OCI-LY7 (cell line): ENCODE measurements at regions not wholly inside any gene's neighbourhood (a gene's known extent, or its start where the extent isn't known, plus 50 kb on each side); places are given as distances from the start of the nearest gene placed in this dataset.
"Not testable (repeated sequence)": the region's sequence is repeated elsewhere in the genome, so short reads cannot be mapped to it uniquely, and the experiment has no call there.

Experiments
- BruUV-seq: library from RNA; stranded (reverse); fragments of 400-500 nt; replicated peaks from 2 replicates; lab custom pipeline; 2021; lab: Mats Ljungman, UMichigan
- CTCF ChIA-PET: fragments of 300-600 bp; sonication (Branson Sonifier 250); formaldehyde crosslinking; loops from one replicate; lab custom pipeline; 2022; ENCODE audit warnings: antibody characterized with exemption; ENCODE audit not compliant: unreplicated experiment; lab: Charles Lee
- POLR2A ChIA-PET: fragments of 300-600 bp; sonication (Branson Sonifier 250); formaldehyde crosslinking; loops from one replicate; lab custom pipeline; 2022; ENCODE audit warnings: antibody characterized with exemption; lab: Charles Lee
- DNase-seq: peaks from one replicate; pipeline ENCODE4 v3.0.0-alpha.2; 2015; ENCODE audit warnings: low spot score
- H2AFZ ChIP-seq: fragments of 200-600 bp; sonication (generic), shearing (Covaris generic); 2 replicates; pipeline ENCODE4 v1.6.1; 2014; ENCODE audit warnings: mild to moderate bottlenecking, antibody characterized with exemption, low read length, moderate library complexity
- H3K27ac ChIP-seq: fragments of 200-600 bp; sonication (generic); 2 replicates; pipeline ENCODE4 v1.5.1; 2014; ENCODE audit warnings: mixed run types, low read depth, mild to moderate bottlenecking, moderate library complexity, low read length, inconsistent platforms; ENCODE audit not compliant: poor library complexity, severe bottlenecking
- H3K36me3 ChIP-seq: fragments of 200-600 bp; sonication (generic); 2 replicates; pipeline ENCODE4 v1.6.1; 2014; ENCODE audit warnings: mild to moderate bottlenecking, antibody characterized with exemption, low read length, moderate library complexity, mixed read lengths; ENCODE audit not compliant: insufficient read depth
- H3K4me1 ChIP-seq: fragments of 200-600 bp; sonication (generic); 2 replicates; pipeline ENCODE4 v1.5.1; 2014; ENCODE audit warnings: mild to moderate bottlenecking, low read length; ENCODE audit not compliant: insufficient read depth, poor library complexity, severe bottlenecking
- H3K4me2 ChIP-seq: fragments of 200-600 bp; sonication (generic); 2 replicates; pipeline ENCODE4 v1.6.1; 2014; ENCODE audit warnings: mild to moderate bottlenecking, low read length
- H3K4me3 ChIP-seq: fragments of 200-600 bp; sonication (generic); 2 replicates; pipeline ENCODE4 v1.5.1; 2014; ENCODE audit warnings: mild to moderate bottlenecking, low read depth, low read length; ENCODE audit not compliant: poor library complexity, severe bottlenecking
- H3K79me2 ChIP-seq: fragments of 200-600 bp; sonication (generic); 2 replicates; pipeline ENCODE4 v1.6.1; 2016; ENCODE audit warnings: low read depth, mild to moderate bottlenecking, low read length, moderate library complexity, mixed read lengths; ENCODE audit not compliant: insufficient read depth
- H3K9me2 ChIP-seq: fragments of 200-600 bp; sonication (generic); 2 replicates; pipeline ENCODE4 v1.6.1; 2016; ENCODE audit warnings: mild to moderate bottlenecking, low read length, mixed read lengths; ENCODE audit not compliant: insufficient read depth
- H3K9me3 ChIP-seq: fragments of 200-600 bp; sonication (generic); 2 replicates; pipeline ENCODE4 v1.6.1; 2014; ENCODE audit warnings: mild to moderate bottlenecking, mixed run types, low read length, mixed read lengths
- H4K20me1 ChIP-seq: fragments of 200-600 bp; sonication (generic); 2 replicates; pipeline ENCODE4 v1.6.1; 2014; ENCODE audit warnings: mild to moderate bottlenecking, antibody characterized with exemption, low read length, moderate library complexity, mixed read lengths; ENCODE audit not compliant: insufficient read depth
- intact Hi-C: fragments of 100-400 bp; cut with micrococcal nuclease; formaldehyde crosslinking; loops from one replicate; pipeline ENCODE4 v1.10.0; 2022; ENCODE audit not compliant: unreplicated experiment

DNA sequence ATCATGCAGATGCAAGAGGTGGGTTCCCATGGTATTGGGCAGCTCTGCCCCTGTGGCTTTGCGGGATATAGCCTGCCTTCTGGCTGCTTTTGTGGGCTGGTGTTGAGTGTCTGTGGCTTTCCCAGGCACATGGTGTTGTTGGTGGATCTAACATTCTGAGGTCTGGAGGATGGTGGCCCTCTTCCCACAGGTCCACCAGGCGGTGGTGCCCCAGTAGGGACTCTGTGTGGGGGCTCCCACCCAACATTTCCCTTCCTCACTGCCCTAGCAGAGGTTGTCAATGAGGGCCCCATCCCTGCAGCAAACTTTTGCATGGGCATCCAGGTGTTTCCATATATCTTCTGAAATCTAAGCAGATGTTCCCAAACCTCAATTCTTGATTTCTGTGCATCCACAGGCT is 420.5 kb upstream of the TPTE start:
- H2AFZ ChIP-seq, BruUV-seq, DNase-seq, CTCF ChIA-PET, H3K79me2 ChIP-seq, H3K4me2 ChIP-seq, H3K4me1 ChIP-seq, H3K9me3 ChIP-seq, H3K27ac ChIP-seq, H3K36me3 ChIP-seq, H3K4me3 ChIP-seq, H3K9me2 ChIP-seq, H4K20me1 ChIP-seq, intact Hi-C loops: not testable (repeated sequence)
- POLR2A ChIA-PET, result interaction anchor here (1.2 kb wide), 1 partner anchor 22 kb away, joined by 3 read pairs; no protein-coding TSS in a partner anchor

DNA sequence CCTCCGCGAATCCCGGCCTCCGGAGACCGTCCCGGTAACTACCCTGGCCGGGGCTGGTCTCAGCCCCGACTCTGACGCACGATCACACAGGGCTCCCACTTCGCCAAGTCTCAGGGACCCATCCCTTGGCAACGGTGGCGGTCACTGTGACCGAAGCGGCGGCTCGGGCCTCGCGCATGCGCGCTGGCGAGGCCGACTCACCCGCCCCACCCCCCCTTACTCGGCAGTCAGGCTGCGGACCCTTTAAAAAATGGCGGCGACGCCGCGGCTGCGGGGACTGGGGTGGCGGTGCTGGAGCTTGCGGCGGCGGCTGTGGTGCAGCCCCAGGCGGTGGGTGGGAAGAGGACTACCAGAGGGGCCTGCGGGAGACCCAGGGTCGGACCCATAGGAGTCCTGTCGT is 402.0 kb upstream of the TPTE start:
- intact Hi-C loops, H3K36me3 ChIP-seq, H2AFZ ChIP-seq, CTCF ChIA-PET, H3K4me2 ChIP-seq, BruUV-seq, H3K79me2 ChIP-seq, H3K4me3 ChIP-seq, H3K9me2 ChIP-seq, DNase-seq, H3K4me1 ChIP-seq, H3K9me3 ChIP-seq, POLR2A ChIA-PET, H3K27ac ChIP-seq, H4K20me1 ChIP-seq: not testable (repeated sequence)

DNA sequence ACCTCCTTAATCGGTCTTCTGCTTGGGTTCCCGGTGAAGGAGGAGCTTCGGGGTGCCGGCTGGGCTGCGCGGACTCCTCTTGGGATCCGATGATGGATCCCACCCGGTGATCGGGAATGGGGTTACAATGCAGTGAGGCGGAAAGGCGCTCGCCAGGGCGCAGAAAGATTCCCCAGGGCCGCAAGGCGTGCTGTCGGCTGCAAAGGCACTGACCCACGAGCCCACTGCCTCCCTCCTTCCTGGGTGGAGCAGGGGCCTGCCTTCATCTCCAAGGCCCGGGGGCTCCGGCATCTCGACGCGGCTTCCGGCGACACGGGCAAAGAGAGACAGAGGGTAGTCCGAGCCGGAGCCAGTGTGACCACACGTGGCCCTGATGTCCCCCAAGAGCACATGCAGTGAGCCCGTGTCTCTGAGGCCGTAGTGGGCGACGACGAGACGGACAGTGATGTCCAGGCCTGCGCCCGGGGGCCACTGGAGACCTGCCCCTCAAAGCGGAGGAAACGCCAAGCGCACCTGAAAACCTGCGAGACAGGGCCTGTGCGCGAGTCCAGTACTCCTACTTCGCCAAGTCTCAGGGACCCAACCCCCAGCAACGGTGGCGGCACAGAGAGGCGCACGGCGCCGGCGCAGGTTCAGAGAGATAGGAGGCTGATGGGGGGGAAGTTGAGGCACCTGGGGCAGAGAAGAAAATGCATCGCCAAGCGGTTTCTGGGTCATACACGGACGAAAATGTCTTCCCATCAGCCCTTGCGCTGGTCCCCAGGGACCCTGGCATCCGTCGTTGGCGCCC is 401.4 kb upstream of the TPTE start:
- H4K20me1 ChIP-seq, H3K4me2 ChIP-seq, intact Hi-C loops, BruUV-seq, H3K4me3 ChIP-seq, CTCF ChIA-PET, H3K4me1 ChIP-seq, H3K36me3 ChIP-seq, H3K27ac ChIP-seq, DNase-seq, H3K79me2 ChIP-seq, H3K9me2 ChIP-seq, POLR2A ChIA-PET, H3K9me3 ChIP-seq, H2AFZ ChIP-seq: not testable (repeated sequence)

DNA sequence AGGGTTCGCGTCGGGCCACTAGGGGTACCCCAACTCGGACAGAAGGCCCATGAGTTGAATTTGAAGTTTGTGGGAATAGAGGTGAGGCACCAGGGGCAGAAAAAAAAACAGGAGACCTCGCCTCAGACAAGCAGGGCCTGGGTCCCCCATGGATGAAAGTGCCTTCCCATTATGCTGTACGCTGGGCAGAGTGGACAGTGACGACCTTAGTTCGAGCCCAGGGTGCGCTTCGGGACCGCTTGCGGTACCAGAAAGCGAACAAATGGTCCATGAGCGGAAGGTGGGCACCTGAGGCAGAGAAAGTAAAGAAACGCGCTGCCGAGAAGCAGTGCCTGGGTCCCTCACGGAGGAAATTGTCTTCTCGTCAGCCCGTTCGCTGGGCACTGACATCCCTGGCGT is 400.8 kb upstream of the TPTE start:
- H2AFZ ChIP-seq, H3K27ac ChIP-seq, CTCF ChIA-PET, POLR2A ChIA-PET, H3K4me3 ChIP-seq, H3K9me3 ChIP-seq, intact Hi-C loops, DNase-seq, H3K4me2 ChIP-seq, H3K36me3 ChIP-seq, H3K4me1 ChIP-seq, H3K9me2 ChIP-seq, H4K20me1 ChIP-seq, H3K79me2 ChIP-seq, BruUV-seq: not testable (repeated sequence)

DNA sequence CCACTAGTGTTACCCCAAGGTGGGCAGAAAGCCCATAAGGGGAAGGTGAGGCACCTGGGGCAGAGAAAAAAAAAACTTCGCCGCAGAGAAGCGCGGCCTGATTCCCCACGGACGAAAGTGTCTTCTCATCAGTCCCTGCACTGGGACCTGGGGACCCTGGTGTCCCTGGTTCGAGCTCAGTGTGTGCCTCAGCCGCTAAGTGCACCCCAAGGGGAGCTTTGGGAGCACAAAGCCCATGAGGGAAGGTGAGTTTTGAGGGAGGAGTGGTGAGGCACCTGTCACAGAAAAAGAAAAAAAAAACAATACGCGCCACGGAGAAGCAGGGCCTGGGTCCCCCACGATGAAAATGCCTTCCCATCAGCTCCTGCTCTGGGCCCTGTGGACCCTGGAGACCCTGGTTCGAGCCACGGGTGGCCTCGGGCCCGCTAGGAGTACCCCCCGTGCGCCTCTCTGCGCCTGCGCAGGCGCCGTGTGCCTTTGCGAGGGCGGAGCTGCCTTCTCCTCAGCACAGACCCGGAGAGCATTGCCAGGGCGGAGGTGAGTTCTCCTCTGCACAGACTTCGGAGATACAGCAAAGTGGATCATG is 400.3 kb upstream of the TPTE start:
- H3K4me2 ChIP-seq, POLR2A ChIA-PET, H3K27ac ChIP-seq, DNase-seq, intact Hi-C loops, H3K4me1 ChIP-seq, CTCF ChIA-PET, H3K79me2 ChIP-seq, H2AFZ ChIP-seq, BruUV-seq, H4K20me1 ChIP-seq, H3K36me3 ChIP-seq, H3K4me3 ChIP-seq, H3K9me3 ChIP-seq, H3K9me2 ChIP-seq: not testable (repeated sequence)

DNA sequence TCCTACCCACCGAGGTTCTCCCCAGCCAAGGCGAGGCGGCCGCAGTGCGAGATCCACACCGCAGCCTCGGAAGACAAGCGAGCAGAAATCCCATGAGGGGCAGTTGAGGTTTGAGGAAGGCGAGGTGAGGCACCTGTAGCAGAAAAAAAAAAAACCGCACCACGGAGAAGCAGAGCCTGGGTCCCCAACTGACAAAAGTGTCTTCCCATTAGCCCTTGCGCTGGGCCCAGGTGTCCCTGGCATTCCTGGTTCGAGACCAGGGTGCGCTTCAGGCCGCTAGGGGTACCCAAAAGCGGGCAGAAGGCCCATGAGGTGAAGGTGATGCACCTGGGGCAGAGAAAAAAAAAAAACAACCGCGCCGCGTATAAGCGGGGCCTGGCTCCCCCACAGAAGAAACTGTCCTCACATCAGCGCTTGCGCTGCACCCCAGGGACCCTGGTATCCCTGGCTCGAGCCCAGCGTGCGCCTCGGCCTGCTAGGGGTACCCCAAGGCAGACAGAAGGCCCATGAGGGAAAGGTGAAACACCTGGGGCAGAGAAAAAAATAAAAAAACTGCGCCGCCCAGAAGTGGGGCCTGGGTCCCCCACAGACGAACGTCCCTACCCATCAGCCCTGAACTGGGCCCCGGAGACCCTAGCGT is 399.4 kb upstream of the TPTE start:
- H3K79me2 ChIP-seq, H2AFZ ChIP-seq, H3K27ac ChIP-seq, H3K9me2 ChIP-seq, BruUV-seq, H3K4me1 ChIP-seq, H3K36me3 ChIP-seq, POLR2A ChIA-PET, DNase-seq, H3K4me2 ChIP-seq, CTCF ChIA-PET, intact Hi-C loops, H4K20me1 ChIP-seq, H3K4me3 ChIP-seq, H3K9me3 ChIP-seq: not testable (repeated sequence)
